ACC112 (cell line): ENCODE measurements at regions not wholly inside any gene's neighbourhood (a gene's known extent, or its start where the extent isn't known, plus 50 kb on each side); places are given as distances from the start of the nearest gene placed in this dataset.

ENCODE experiments used
- H2AFZ ChIP-seq: fragments of 200-600 bp; sonication (generic); one replicate; pipeline ENCODE4 v1.6.0; 2017; ENCODE audit warnings: antibody characterized with exemption, low read length; ENCODE audit not compliant: unreplicated experiment
- H3K27ac ChIP-seq: fragments of 200-600 bp; sonication (generic); 2 replicates; pipeline ENCODE4 v1.5.1; 2014; ENCODE audit warnings: low read depth, mild to moderate bottlenecking, antibody characterized with exemption, low read length, moderate library complexity
- H3K27me3 ChIP-seq: fragments of 200-600 bp; sonication (generic); 2 replicates; pipeline ENCODE4 v1.6.1; 2014; ENCODE audit warnings: mild to moderate bottlenecking, antibody characterized with exemption, low read length, moderate library complexity, mixed read lengths; ENCODE audit not compliant: insufficient read depth
- H3K36me3 ChIP-seq: fragments of 200-600 bp; sonication (generic); 2 replicates; pipeline ENCODE4 v1.6.1; 2016; ENCODE audit warnings: mild to moderate bottlenecking, antibody characterized with exemption, low read length, moderate library complexity, mixed read lengths; ENCODE audit not compliant: insufficient read depth
- H3K4me1 ChIP-seq: fragments of 200-600 bp; sonication (generic); one replicate; pipeline ENCODE4 v1.6.1; 2016; ENCODE audit warnings: low read length, mixed read lengths; ENCODE audit not compliant: insufficient read depth, unreplicated experiment, control insufficient read depth
- H3K4me3 ChIP-seq: fragments of 200-600 bp; sonication (generic); 2 replicates; pipeline ENCODE4 v1.5.1; 2014; ENCODE audit warnings: mild to moderate bottlenecking, low read depth, low read length
- H3K79me2 ChIP-seq: fragments of 200-600 bp; sonication (generic); one replicate; pipeline ENCODE4 v1.6.0; 2016; ENCODE audit warnings: low read length; ENCODE audit not compliant: control insufficient read depth, unreplicated experiment, insufficient read depth

DNA sequence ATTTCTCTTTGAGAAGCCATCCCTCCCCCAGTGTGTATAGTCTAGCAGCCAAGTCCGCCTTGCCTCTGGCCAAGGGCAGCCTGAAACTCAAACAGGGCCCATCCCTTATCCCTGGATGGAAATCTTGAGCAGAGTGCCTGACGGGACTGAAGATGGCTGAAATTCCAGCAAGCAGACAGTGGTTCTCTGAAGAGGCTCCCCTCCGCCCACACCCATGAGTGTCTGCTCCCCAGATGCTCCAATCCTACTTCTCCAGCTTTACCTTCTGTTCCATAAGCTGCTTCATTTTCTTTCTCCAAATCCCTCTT is 396.2 kb downstream of the NUAK1 start:
- Histone ChIP-seq H3K79me2 (no peaks in the 10 kb centered on the region), H3K36me3 (no peaks in the 10 kb centered on the region), H3K4me1 (peaks cover 21% of the 10 kb centered on the region), H3K4me3 (no peak overlapping the region), H3K27me3 (no peaks in the 10 kb centered on the region), H2AFZ (no peak overlapping the region), H3K27ac (no peak overlapping the region)

DNA sequence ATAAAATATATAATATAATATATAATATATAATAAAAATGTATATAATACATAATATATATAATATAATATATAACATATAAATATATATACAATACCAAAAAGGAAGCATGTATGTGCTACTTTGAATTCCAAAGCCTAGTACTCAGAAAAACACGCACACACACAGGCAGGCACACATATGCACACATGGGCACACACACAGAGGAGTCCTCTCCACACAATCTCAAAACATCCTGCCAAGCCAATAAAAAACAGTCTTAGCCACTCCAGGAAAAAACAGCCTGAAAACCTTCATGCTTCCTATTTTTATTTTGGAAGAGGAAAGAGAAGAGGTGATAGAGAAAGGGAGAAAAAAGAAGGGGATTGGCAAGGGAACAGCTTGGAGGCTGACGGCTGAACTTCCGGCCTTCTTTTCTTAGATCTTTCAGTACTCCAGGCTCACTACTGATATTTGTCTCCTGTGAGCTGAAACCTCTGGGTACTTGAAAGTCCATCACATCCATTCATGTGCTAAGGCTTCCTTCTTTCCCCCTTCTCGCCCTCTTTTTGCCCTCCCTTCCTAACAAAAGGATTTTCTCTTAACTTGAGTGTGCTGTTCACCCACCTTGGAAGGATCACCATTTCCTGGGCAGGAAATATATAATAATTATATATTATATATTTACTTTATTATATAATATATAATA is 394.2 kb downstream of the NUAK1 start:
- no peaks in the 10 kb centered on the region for H3K36me3 ChIP-seq
- H3K4me1 ChIP-seq = peaks cover 30% of the 10 kb centered on the region
- H3K27me3 ChIP-seq = no peaks in the 10 kb centered on the region
- no peaks in the 10 kb centered on the region for H3K79me2 ChIP-seq
- H3K27ac ChIP-seq = no peak overlapping the region
- H3K4me3 ChIP-seq = no peak overlapping the region
- H2AFZ ChIP-seq = no peak overlapping the region

DNA sequence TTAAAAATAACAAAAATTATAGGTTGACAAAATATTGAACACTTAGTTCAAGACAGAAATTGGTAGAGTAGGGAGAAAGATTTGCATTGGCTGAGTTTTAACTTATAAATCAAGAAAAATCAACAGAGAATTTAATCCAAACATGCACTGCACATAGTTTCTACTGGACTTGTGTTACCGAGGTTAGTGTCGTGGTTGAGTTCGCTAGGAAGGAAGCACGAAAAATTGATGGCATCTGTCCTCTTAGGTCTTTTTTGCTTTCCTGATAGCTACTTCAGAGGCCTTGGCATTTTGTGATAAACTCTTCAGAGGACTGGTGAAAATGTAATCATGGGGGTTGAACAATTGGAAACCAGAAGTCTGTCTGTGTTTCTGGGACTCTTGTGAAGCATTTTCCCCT is 392.9 kb downstream of the NUAK1 start:
- no peaks in the 10 kb centered on the region for H3K79me2 ChIP-seq
- no peak overlapping the region for H2AFZ ChIP-seq
- no peaks in the 10 kb centered on the region for H3K36me3 ChIP-seq
- H3K27ac ChIP-seq = no peak overlapping the region
- H3K4me1 ChIP-seq = peaks cover 28% of the 10 kb centered on the region
- H3K4me3 ChIP-seq = no peak overlapping the region
- H3K27me3 ChIP-seq = no peaks in the 10 kb centered on the region

DNA sequence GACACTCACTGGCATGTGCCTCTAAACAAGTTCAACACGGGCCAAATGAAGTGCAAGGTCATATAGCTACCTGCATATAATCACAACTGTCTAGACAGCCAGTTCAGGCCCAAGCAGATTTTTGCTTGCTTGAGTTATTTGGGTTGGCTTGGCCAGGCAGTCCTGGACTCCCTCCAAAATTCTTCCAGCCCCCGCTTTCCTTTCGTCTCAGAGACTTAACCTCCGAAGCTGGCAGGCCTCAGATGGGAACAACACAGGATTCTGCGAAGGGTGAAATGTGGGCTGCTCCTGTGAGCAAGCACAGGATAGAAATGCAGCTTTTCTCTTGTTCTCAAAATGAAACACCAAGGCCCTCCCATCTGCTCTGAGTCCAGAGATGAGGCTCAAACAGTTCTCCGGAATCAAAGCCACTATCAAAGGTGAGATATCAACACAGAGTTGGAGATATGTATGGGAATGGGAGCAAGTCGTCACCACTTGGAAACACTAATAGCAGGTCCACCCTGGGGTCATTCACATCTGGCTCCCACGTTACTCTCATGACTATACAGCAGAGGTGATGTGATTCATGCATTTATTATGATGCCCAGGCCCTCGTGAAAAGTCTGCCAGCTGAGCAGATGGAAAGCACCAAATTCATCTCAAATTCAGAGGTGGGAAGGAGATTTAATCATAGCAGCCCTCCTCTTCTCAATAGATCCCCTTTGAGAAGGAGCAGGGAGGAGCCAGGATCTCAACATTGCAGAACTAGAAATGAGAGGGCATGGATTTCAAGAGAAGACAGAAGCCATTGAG is 389.8 kb downstream of the NUAK1 start:
- Histone ChIP-seq H3K79me2 (no peaks in the 10 kb centered on the region), H2AFZ (no peak overlapping the region), H3K4me3 (no peak overlapping the region), H3K27ac (peak overlapping the region; percentile 49), H3K27me3 (no peaks in the 10 kb centered on the region), H3K36me3 (no peaks in the 10 kb centered on the region), H3K4me1 (peaks cover 11% of the 10 kb centered on the region)

DNA sequence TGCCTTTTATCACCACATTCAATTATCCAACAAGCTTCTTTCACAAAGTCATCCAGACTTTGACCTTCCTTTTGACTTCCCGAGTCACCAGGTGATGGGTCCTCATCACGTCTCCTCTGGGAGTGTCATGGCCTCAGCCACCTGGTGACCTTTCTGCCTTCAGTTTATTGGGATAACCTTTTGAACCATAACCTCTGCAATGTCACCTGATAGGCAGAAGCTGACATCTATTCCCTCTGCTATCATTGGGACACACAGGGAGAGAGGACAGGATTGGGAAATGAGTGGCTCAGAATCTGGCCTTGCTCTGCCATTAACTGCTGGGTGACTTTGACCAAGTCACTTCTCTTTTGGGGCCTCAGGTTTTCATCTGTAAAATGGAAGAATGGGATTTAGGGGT is 388.7 kb downstream of the NUAK1 start:
- H3K27me3 ChIP-seq = no peaks in the 10 kb centered on the region
- peaks cover 11% of the 10 kb centered on the region for H3K4me1 ChIP-seq
- H3K36me3 ChIP-seq = no peaks in the 10 kb centered on the region
- no peaks in the 10 kb centered on the region for H3K79me2 ChIP-seq
- H3K4me3 ChIP-seq = no peak overlapping the region
- no peak overlapping the region for H3K27ac ChIP-seq
- no peak overlapping the region for H2AFZ ChIP-seq

DNA sequence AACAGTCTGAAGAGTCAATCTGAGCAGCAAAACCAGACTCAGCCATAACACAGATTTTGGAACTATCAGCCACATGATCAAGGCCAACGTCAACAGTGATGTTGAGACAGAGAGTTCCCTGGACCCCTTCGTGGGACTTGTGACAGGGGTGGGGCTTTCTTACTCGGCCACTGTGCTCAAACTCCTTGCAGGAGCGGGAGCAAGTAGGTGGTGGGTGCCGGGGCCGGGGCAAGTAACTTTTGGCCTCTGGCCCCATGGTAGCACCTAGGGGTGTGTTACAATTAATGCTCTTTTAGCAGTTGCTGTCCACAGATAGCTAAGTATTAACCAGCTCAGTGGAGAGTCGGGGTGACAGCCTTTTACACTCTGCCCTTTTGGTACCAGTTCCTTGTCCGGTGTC is 384.4 kb downstream of the NUAK1 start:
- Histone ChIP-seq H3K4me3 (no peak overlapping the region), H3K4me1 (peaks cover 5% of the 10 kb centered on the region), H3K27me3 (no peaks in the 10 kb centered on the region), H2AFZ (no peak overlapping the region), H3K36me3 (no peaks in the 10 kb centered on the region), H3K79me2 (no peaks in the 10 kb centered on the region), H3K27ac (no peak overlapping the region)

DNA sequence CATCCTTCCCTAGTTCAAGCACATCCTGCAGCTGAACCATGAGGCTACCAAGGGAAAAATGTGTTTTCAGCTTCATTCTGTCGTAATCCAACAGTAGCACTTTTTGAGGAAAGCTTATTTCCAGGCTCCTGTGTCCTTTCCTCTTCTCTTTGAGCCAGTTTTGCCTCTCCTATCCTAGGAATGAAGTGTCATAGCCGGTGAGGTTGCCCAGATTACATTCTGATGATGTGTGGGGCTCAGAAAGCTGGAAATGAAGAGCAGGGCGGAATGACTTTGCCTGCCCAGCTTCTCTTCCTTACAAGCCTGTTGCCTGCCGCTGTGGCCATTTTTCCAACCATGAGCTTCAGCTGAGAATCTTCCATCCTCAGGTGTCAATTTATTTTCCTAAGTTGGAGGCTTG is 381.8 kb downstream of the NUAK1 start:
- H3K36me3 ChIP-seq = no peaks in the 10 kb centered on the region
- H3K79me2 ChIP-seq = no peaks in the 10 kb centered on the region
- H3K4me3 ChIP-seq = no peak overlapping the region
- H3K27me3 ChIP-seq = no peaks in the 10 kb centered on the region
- H3K27ac ChIP-seq = no peak overlapping the region
- no peaks in the 10 kb centered on the region for H3K4me1 ChIP-seq
- no peak overlapping the region for H2AFZ ChIP-seq

DNA sequence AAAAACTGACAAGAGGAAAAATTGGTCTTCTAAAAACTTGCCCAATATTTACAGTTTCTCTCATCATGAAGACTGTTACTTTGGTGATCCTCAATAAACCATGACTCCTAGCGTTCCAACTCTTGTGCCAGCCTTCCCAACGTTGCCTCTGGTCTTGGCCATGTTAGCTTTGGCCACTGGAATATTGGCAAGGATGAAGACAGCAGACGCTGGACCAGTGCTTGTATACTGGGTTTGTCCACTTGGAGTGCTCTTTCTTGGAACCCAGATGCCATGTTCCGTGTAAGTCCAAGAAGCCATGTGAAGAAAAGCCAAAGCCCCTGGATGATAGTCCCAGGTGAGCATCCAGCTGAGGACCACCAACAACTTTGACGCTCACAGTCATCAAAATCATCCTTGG is 379.6 kb downstream of the NUAK1 start:
- Histone ChIP-seq H3K27ac (no peak overlapping the region), H3K79me2 (no peaks in the 10 kb centered on the region), H3K4me3 (no peak overlapping the region), H3K27me3 (no peaks in the 10 kb centered on the region), H3K36me3 (no peaks in the 10 kb centered on the region), H2AFZ (no peak overlapping the region), H3K4me1 (no peaks in the 10 kb centered on the region)

DNA sequence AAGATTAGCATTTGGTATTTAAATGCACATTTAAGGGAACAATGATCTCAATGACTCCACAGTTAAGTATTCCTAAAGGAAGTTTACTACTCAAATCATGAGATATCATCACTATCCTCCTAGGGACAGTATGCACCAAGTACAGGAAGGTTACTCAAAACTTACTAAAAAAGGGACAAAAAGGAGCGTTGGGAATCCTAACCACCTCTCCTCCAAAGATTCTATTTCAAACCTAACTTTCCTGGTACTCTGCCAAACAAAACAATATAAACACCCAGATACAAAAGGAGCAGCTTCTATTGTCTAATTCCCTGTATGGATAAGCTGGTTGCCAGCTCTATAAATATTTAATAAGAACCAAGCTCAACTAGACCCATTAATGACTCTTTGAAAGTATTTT is 377.7 kb downstream of the NUAK1 start:
- Histone ChIP-seq H3K79me2 (no peaks in the 10 kb centered on the region), H3K27me3 (no peaks in the 10 kb centered on the region), H3K27ac (no peak overlapping the region), H2AFZ (no peak overlapping the region), H3K4me3 (no peak overlapping the region), H3K4me1 (no peaks in the 10 kb centered on the region), H3K36me3 (no peaks in the 10 kb centered on the region)

DNA sequence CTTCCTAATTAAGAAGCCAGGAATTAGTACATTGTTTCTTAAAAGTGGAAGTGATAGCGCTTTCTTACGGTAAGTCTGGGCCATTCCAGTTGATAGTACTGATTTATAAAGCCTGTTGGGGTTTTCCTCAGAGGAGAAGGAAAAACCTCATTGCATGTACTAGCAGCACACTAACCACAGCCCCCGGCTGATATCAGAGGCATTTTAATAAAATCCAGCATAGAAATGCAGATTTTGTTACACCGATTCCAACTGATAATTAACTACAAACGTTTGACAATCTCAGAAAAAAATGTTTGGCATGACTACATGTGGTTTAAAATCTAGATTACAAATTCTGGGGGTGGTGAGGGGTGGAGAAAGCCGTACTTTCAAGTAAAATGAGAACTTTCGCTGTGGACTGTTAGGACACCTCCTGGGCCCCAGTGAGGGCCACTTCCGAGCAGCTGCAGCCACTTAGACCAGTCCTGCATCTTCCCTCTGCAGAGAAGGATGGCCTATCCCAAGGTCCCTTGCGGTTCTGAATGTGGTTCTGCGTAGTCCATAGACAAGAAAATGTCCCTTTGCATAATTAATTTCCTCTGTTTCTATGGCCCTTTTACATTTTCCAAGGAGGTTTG is 374.4 kb downstream of the NUAK1 start:
- no peaks in the 10 kb centered on the region for H3K27me3 ChIP-seq
- no peaks in the 10 kb centered on the region for H3K79me2 ChIP-seq
- no peaks in the 10 kb centered on the region for H3K36me3 ChIP-seq
- no peaks in the 10 kb centered on the region for H3K4me1 ChIP-seq
- H3K27ac ChIP-seq = no peak overlapping the region
- H2AFZ ChIP-seq = no peak overlapping the region
- no peak overlapping the region for H3K4me3 ChIP-seq
